GM23338 (cell line): ENCODE measurements at regions not wholly inside any gene's neighbourhood (a gene's known extent, or its start where the extent isn't known, plus 50 kb on each side); places are given as distances from the start of the nearest gene placed in this dataset.

ENCODE experiments used
- EZH2 ChIP-seq: fragments of 200-600 bp; sonication (generic); IDR thresholded peaks from one replicate; pipeline ENCODE4 v1.8.0; 2017; ENCODE audit warnings: antibody characterized with exemption, mild to moderate bottlenecking, low read depth; ENCODE audit not compliant: unreplicated experiment
- ZNF331 ChIP-seq: fragments of 250-450 bp; sonication (Bioruptor Pico); IDR thresholded peaks from 2 replicates; pipeline ENCODE4 v1.5.0; 2020; ENCODE audit warnings: low read depth, mild to moderate bottlenecking, moderate library complexity
- TF ChIP-seq, protein P1 (sequence below), 2 experiments: fragments of 200-600 bp in 1 of 2; sonication (generic) in 1 of 2; conservative IDR thresholded peaks; 2 replicates each; pipeline versions ENCODE4 v1.5.1 to v1.6.1; 2016 to 2017; ENCODE audit warnings: antibody characterized with exemption in 2 of 2, low read depth in 2 of 2, mild to moderate bottlenecking in 2 of 2, moderate library complexity in 1 of 2

DNA sequence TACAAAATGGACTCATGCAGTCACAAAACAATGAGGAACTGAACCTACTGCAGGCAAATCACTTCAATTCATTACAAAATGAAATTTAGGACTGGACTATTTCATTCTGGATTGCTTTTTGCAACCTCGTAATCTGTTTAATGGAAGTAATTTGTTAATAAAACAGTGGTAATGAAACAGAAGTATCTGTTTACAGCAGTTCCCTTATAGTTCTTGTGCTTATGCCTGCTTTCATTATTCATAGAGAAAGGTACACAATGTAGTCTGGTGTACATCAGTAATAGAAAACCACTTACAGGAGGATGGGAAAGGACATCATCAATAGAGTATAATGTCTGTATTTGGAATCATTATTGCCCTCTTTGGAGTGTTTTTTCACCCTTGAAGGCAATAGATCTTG, 389.2 kb upstream of the NUDT12 start:
- TF ChIP-seq, protein P1, sequence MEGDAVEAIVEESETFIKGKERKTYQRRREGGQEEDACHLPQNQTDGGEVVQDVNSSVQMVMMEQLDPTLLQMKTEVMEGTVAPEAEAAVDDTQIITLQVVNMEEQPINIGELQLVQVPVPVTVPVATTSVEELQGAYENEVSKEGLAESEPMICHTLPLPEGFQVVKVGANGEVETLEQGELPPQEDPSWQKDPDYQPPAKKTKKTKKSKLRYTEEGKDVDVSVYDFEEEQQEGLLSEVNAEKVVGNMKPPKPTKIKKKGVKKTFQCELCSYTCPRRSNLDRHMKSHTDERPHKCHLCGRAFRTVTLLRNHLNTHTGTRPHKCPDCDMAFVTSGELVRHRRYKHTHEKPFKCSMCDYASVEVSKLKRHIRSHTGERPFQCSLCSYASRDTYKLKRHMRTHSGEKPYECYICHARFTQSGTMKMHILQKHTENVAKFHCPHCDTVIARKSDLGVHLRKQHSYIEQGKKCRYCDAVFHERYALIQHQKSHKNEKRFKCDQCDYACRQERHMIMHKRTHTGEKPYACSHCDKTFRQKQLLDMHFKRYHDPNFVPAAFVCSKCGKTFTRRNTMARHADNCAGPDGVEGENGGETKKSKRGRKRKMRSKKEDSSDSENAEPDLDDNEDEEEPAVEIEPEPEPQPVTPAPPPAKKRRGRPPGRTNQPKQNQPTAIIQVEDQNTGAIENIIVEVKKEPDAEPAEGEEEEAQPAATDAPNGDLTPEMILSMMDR (conservative IDR thresholded peaks at IDR 0.05; ENCODE audit: low read depth in 2 of 2): no peak
- no peak for TF ChIP-seq ZNF331
- TF ChIP-seq EZH2: no peak
